ENCODE measurements at regions not wholly inside any gene's neighbourhood (a gene's known extent, or its start where the extent isn't known, plus 50 kb on each side); places are given as distances from the start of the nearest gene placed in this dataset.
"Not testable (repeated sequence)": the region's sequence is repeated elsewhere in the genome, so short reads cannot be mapped to it uniquely, and the experiment has no call there.

DNA sequence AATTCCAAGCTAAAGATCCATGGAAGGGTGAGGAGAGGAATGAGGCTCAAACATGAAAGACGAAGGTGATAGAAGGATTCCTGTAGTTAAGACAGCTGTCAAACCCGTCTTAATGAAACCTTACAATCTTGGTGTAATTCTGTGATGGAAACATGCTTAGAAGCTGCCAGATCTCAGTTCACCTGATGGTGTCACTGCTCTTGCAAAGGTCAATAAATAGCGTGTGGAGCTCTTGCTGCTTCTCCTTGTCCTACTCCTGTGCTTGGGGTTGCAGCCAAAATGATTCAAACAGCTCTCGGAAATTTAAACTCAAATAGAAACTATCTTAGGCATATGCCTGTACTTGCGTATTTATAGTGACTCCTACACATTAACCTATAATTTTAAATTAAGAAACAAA, 1705.0 kb downstream of the OLFM4 start:
- no peak overlapping the region for H3K27ac Mint-ChIP-seq (ENCODE audit: low read depth)
- H3K9me3 Mint-ChIP-seq = peaks cover 43% of the 10 kb centered on the region
- ATAC-seq (replicated peaks; ENCODE audit: extremely low read depth, poor library complexity, severe bottlenecking) (no peak), DNase-seq (ENCODE audit: low spot score in 2 of 2) (no peak)
- no peaks in the 10 kb centered on the region for H3K36me3 Mint-ChIP-seq (ENCODE audit: insufficient read depth)
- H3K27me3 Mint-ChIP-seq = no peaks in the 10 kb centered on the region
- H3K4me3 Mint-ChIP-seq = no peak overlapping the region
- H3K4me1 Mint-ChIP-seq = no peaks in the 10 kb centered on the region

DNA sequence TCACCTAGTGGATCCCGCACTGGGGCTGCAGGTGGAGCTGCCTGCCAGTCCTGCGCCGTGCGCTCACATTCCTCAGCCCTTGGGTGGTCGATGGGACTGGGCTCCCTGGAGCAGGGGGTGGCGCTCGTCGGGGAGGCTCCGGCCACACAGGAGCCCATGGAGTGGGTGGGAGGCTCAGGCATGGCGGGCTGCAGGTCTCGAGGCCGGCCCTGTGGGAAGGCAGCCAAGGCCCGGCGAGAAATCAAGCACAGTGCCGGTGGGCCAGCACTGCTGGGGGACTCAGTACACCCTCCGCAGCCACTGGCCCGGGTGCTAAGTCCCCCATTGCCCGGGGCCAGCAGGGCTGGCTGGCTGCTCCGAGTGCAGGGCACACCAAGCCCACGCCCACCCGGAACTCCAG, 1708.6 kb downstream of the OLFM4 start:
- peaks cover 19% of the 10 kb centered on the region for H3K9me3 Mint-ChIP-seq
- H3K4me1 Mint-ChIP-seq; DNase-seq (ENCODE audit: low spot score in 2 of 2); ATAC-seq (replicated peaks; ENCODE audit: extremely low read depth, poor library complexity, severe bottlenecking); H3K27me3 Mint-ChIP-seq; H3K36me3 Mint-ChIP-seq (ENCODE audit: insufficient read depth); H3K27ac Mint-ChIP-seq (ENCODE audit: low read depth); H3K4me3 Mint-ChIP-seq: not testable (repeated sequence)

DNA sequence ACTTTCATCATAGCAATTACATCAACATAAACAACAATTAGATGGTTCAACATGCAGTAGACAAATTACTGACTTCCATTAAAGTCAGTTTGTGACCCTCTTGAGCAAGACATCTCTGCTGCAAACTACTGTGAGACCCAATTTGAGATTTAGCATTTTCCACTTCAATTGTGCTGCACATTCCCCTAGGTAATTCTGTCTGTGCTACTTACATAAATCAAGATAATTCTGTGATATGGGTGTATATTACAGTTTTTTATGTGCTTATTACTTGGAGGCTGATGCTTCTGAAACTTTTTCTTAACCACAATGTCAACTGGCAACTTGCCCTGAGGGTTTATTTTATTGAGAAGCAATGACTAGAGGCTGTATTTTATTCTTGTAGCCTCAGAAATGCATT, 1714.4 kb downstream of the OLFM4 start:
- Mint-ChIP-seq H3K36me3 (ENCODE audit: insufficient read depth) (no peaks in the 10 kb centered on the region), H3K27ac (ENCODE audit: low read depth) (no peak overlapping the region), H3K4me1 (no peaks in the 10 kb centered on the region), H3K9me3 (peaks cover 18% of the 10 kb centered on the region), H3K4me3 (no peak overlapping the region), H3K27me3 (no peaks in the 10 kb centered on the region)
- ATAC-seq (replicated peaks; ENCODE audit: extremely low read depth, poor library complexity, severe bottlenecking) = no peak
- DNase-seq (ENCODE audit: low spot score in 2 of 2) = no peak

DNA sequence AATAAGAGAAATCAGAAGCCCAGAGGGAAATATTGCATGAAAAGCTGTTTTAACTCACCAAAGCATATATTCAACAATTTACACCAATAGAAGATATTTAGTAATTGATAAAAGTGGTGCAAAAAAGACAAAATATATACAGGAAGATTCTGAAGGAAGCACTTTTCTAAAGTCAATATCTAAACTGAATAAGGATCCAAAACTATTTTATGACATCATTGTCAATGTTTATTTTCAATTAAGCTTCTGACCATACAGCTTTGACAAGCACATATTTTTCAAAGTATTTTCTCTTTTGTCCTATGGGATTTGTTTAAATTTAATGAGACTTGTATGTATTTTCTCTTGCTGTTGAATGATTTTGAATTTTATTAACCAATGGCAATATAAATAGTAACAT, 1716.1 kb downstream of the OLFM4 start:
- Mint-ChIP-seq H3K36me3 (ENCODE audit: insufficient read depth) (no peaks in the 10 kb centered on the region), H3K27ac (ENCODE audit: low read depth) (no peak overlapping the region), H3K4me1 (no peaks in the 10 kb centered on the region), H3K9me3 (peaks cover 17% of the 10 kb centered on the region), H3K4me3 (no peak overlapping the region), H3K27me3 (no peaks in the 10 kb centered on the region)
- DNase-seq (ENCODE audit: low spot score in 2 of 2) = no peak
- ATAC-seq (replicated peaks; ENCODE audit: extremely low read depth, poor library complexity, severe bottlenecking) = no peak

DNA sequence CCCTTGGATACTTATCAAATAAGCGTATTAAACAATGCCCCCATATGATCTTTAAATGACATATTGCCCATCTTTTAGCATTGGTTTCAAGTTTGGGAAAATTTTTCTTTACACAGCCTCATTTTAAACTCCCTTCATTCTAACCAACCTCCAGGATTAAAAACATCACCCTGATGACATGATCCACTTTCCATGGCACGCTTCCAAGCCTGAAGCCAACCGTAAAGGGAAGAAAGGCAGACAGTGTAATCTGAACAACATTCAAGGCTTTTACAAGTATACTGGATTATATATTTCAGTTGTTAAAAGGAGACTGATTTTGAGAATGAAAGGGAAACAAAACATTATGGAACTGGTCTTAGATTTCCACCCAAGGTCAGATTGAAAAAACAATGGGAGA, 1721.9 kb downstream of the OLFM4 start:
- Mint-ChIP-seq H3K27ac (ENCODE audit: low read depth) (no peak overlapping the region), H3K4me3 (no peak overlapping the region), H3K9me3 (peaks cover 9% of the 10 kb centered on the region), H3K4me1 (no peaks in the 10 kb centered on the region), H3K36me3 (ENCODE audit: insufficient read depth) (no peaks in the 10 kb centered on the region), H3K27me3 (no peaks in the 10 kb centered on the region)
- ATAC-seq (replicated peaks; ENCODE audit: extremely low read depth, poor library complexity, severe bottlenecking) (no peak), DNase-seq (ENCODE audit: low spot score in 2 of 2) (no peak)

DNA sequence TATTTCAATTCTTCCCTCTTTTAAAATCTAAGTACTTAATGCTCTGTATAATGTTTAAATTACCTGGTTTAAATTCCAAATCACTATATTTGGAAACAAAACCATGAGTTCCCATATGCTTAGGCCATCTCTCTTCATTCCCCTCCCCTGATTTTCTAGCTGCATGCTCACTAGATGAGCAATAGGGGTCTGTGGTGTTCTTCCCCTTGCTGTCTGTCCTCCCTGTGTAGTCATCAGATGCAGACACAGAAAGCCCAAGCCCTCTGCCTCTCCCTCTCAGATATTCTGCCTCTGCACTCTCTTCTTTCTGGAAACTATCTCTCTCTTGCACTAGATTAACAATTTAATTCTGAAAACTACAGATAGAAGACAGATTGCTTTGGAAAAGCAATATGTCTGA, 1730.2 kb downstream of the OLFM4 start:
- no peak for ATAC-seq (replicated peaks; ENCODE audit: extremely low read depth, poor library complexity, severe bottlenecking)
- Mint-ChIP-seq H3K4me1 (no peaks in the 10 kb centered on the region), H3K4me3 (no peak overlapping the region), H3K36me3 (ENCODE audit: insufficient read depth) (no peaks in the 10 kb centered on the region), H3K9me3 (peaks cover 33% of the 10 kb centered on the region), H3K27me3 (no peaks in the 10 kb centered on the region), H3K27ac (ENCODE audit: low read depth) (no peak overlapping the region)
- no peak for DNase-seq (ENCODE audit: low spot score in 2 of 2)

DNA sequence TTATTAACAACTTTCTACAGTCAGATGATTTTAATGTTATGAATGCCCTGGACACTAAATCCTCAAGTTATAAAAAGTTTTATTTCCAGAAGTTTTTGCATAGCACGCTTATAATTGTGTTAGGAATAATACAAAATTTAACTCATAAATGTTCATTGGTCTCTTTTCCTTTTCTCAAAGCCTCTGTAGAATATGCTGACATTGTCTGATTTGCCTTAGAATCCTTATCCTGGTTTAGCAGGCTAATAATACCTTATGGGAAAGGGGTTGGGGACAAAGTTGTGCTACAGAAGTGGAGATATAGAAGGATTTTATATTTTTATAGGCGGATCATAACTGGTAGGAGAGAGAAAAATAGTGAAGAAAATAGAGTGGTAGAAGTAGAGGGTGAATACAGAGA, 1739.6 kb downstream of the OLFM4 start:
- H3K9me3 Mint-ChIP-seq = peaks cover 30% of the 10 kb centered on the region
- DNase-seq (ENCODE audit: low spot score in 2 of 2) (no peak), ATAC-seq (replicated peaks; ENCODE audit: extremely low read depth, poor library complexity, severe bottlenecking) (no peak)
- H3K36me3 Mint-ChIP-seq (ENCODE audit: insufficient read depth) = no peaks in the 10 kb centered on the region
- no peak overlapping the region for H3K4me3 Mint-ChIP-seq
- no peaks in the 10 kb centered on the region for H3K4me1 Mint-ChIP-seq
- H3K27me3 Mint-ChIP-seq = no peaks in the 10 kb centered on the region
- H3K27ac Mint-ChIP-seq (ENCODE audit: low read depth) = no peak overlapping the region

DNA sequence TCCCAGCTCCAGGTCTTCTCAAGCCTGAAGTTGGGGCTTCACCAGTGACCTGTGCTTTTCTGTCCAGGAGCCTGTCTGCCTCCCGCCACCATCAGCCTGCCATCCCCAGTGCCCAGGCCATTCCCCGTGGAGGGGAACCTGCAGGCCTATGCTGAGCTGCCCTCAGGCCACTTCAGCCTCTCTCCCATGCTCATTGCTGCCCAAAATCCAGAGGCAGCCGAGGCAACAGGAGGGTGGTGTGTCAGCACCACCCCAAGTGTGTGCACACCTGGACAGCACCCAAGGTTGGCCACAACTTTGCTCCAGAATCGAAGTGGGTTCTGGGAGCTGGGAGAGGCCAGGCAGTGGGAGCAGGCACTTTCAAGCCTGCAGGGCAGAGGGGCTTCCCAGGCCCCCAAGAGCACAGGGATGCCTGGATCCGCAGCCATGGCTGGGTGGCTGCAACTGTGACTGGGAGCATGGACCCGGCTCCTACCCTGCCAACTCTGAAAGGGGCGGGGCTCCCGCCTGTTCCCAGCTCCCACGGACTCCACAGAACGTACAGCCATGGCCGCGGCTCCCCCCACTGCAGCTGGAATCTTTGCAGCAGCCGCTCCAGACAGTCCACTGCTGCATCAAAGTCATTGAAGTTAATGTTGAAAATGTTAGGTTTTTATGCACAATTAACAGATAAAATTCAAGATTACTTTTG, 1747.0 kb downstream of the OLFM4 start:
- no peaks in the 10 kb centered on the region for H3K4me1 Mint-ChIP-seq
- DNase-seq (ENCODE audit: low spot score in 2 of 2) (no peak), ATAC-seq (replicated peaks; ENCODE audit: extremely low read depth, poor library complexity, severe bottlenecking) (no peak)
- H3K9me3 Mint-ChIP-seq = peaks cover 18% of the 10 kb centered on the region
- no peaks in the 10 kb centered on the region for H3K36me3 Mint-ChIP-seq (ENCODE audit: insufficient read depth)
- H3K27ac Mint-ChIP-seq (ENCODE audit: low read depth) = no peak overlapping the region
- no peak overlapping the region for H3K4me3 Mint-ChIP-seq
- H3K27me3 Mint-ChIP-seq = no peaks in the 10 kb centered on the region

DNA sequence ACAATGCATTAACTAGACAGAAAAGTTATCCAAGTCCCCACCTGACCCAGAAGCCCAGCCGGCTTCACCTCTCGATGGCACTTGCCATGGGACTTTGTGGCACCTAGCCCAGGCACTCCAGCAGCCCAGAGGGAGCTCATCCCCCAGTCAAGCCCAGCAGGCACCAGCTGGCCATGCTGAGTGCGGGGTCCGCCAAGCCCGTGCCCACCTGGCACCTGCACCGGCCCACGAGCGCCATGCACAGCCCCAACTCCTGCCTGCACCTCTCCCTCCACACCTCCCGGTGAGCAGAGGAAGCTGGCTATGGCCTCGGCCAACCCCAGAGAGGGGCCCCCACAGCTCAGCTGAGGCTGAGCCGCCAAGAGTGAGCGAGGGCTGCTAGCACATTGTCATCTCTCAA, 1759.1 kb downstream of the OLFM4 start:
- H3K27ac Mint-ChIP-seq (ENCODE audit: low read depth) = no peak overlapping the region
- H3K36me3 Mint-ChIP-seq (ENCODE audit: insufficient read depth) = no peaks in the 10 kb centered on the region
- peaks cover 15% of the 10 kb centered on the region for H3K9me3 Mint-ChIP-seq
- DNase-seq (ENCODE audit: low spot score in 2 of 2) (no peak), ATAC-seq (replicated peaks; ENCODE audit: extremely low read depth, poor library complexity, severe bottlenecking) (no peak)
- H3K27me3 Mint-ChIP-seq = no peaks in the 10 kb centered on the region
- H3K4me3 Mint-ChIP-seq = no peak overlapping the region
- no peaks in the 10 kb centered on the region for H3K4me1 Mint-ChIP-seq

DNA sequence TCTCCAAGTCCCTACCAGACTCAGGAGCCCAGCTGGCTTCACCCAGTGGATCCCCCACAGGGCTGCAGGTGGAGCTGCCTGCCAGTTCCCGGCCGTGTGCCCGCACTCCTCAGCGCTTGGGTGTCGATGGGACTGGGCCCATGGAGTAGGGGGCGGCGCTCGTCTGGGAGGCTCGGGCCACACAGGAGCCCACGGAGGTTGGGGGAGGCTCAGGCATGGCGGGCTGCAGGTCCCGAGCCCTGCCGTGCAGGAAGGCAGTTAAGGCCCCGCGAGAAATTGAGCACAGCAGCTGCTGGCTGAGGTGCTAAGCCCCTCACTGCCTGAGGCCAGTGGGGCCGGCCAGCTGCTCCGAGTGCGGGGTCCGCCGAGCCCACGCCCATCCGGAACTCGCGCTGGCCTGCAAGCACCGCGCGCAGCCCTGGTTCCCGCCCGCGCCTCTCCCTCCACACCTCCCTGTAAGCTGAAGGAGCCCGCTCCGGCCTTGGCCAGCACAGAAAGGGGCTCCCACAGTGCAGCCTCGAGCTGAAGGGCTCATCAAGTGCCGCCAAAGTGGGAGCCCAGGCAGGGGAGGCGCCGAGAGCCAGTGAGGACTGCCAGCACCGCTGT, 1771.1 kb downstream of the OLFM4 start:
- ATAC-seq (replicated peaks; ENCODE audit: extremely low read depth, poor library complexity, severe bottlenecking) = no peak
- H3K27ac Mint-ChIP-seq (ENCODE audit: low read depth) = no peak overlapping the region

DNA sequence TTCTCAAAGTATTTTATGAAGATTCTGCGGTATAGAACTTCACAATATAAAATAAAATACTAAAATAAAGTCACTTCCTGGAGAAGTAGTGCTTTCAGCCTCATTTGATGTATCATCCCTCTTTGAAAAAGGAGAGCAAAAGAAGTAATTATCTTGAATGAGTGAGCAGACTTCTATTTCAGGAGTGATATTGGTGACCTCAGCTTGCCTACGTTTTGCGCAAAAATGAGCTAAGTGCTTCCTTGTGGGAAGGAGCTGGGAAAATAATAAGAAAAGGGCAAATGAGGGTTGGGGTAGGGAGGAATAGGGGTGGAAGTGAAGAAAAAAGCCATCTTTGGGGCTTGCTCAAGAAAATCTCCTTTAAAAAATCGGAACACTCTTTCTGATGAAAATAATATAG, 1773.6 kb downstream of the OLFM4 start:
- H3K27ac Mint-ChIP-seq (ENCODE audit: low read depth) = no peak overlapping the region
- peaks cover 33% of the 10 kb centered on the region for H3K9me3 Mint-ChIP-seq
- no peak overlapping the region for H3K4me3 Mint-ChIP-seq
- H3K27me3 Mint-ChIP-seq = no peaks in the 10 kb centered on the region
- no peaks in the 10 kb centered on the region for H3K36me3 Mint-ChIP-seq (ENCODE audit: insufficient read depth)
- no peaks in the 10 kb centered on the region for H3K4me1 Mint-ChIP-seq
- ATAC-seq (replicated peaks; ENCODE audit: extremely low read depth, poor library complexity, severe bottlenecking) = no peak
- DNase-seq (ENCODE audit: low spot score in 2 of 2) = no peak

More for the DNA sequence above, 1771.1 kb downstream of the OLFM4 start:
- H3K4me1 Mint-ChIP-seq = no peaks in the 10 kb centered on the region
- H3K4me3 Mint-ChIP-seq = no peak overlapping the region
- H3K36me3 Mint-ChIP-seq (ENCODE audit: insufficient read depth) = no peaks in the 10 kb centered on the region
- H3K9me3 Mint-ChIP-seq = peaks cover 27% of the 10 kb centered on the region
- H3K27me3 Mint-ChIP-seq = no peaks in the 10 kb centered on the region
- DNase-seq (ENCODE audit: low spot score in 2 of 2) = no peak

DNA sequence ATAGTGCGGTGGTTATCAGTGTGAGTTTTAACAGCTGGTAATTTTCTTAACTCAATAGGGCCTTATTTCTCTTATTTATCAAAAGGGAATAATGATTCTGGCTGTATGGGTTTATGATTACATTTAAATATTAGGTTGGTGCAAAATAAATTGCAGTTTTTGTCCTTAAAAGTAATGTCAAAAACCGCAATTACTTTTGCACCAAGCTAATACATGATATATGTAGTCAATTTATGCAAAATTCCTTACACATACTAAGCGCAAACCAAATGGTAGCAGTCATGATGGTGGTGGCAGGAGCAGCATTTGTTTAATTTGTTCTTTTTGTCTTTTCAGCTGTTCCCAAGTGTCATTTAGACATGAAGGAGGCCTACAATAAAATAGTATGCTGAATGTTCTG, 1777.1 kb downstream of the OLFM4 start:
- peaks cover 27% of the 10 kb centered on the region for H3K9me3 Mint-ChIP-seq
- no peaks in the 10 kb centered on the region for H3K36me3 Mint-ChIP-seq (ENCODE audit: insufficient read depth)
- H3K4me1 Mint-ChIP-seq = no peaks in the 10 kb centered on the region
- H3K27me3 Mint-ChIP-seq = no peaks in the 10 kb centered on the region
- no peak overlapping the region for H3K4me3 Mint-ChIP-seq
- ATAC-seq (replicated peaks; ENCODE audit: extremely low read depth, poor library complexity, severe bottlenecking) (no peak), DNase-seq (ENCODE audit: low spot score in 2 of 2) (no peak)
- H3K27ac Mint-ChIP-seq (ENCODE audit: low read depth) = no peak overlapping the region

DNA sequence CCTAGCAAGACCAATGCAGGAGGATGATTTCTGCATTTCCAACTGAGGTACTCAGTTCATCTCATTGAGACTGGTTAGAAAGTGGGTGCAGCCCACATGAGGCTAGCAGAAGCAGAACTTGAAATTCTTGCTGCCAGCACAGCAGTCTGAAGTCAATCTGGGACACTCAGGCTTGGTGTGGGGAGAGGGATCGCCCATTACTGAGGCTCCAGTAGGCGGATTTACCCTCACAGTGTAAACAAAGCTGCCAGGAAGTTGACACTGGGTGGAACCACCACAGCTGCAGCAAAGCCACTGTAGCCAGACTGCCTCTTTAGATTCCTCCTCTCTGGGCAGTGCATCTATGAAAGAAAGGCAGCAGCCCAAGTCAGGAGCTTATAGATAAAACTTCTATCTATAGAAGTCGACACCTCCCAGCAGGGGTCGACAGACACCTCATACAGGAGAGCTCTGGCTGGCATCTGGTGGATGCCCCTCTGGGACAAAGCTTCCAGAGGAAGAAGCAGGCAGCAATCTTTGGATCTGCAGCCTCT, 1793.4 kb downstream of the OLFM4 start:
- not testable (repeated sequence) for H3K27ac Mint-ChIP-seq (ENCODE audit: low read depth); H3K4me3 Mint-ChIP-seq; ATAC-seq (replicated peaks; ENCODE audit: extremely low read depth, poor library complexity, severe bottlenecking); H3K27me3 Mint-ChIP-seq; H3K36me3 Mint-ChIP-seq (ENCODE audit: insufficient read depth); H3K4me1 Mint-ChIP-seq; DNase-seq (ENCODE audit: low spot score in 2 of 2)
- H3K9me3 Mint-ChIP-seq = peaks cover 28% of the 10 kb centered on the region

Data from central memory CD8-positive, alpha-beta T cell (primary cell).